ENCODE measurements at regions not wholly inside any gene's neighbourhood (a gene's known extent, or its start where the extent isn't known, plus 50 kb on each side); places are given as distances from the start of the nearest gene placed in this dataset.

- no peaks in the 10 kb centered on the region for H3K36me3 ChIP-seq (ENCODE audit: control insufficient read depth in 2 of 2, extremely low read depth in 1 of 2, insufficient read depth in 2 of 2, low read length in 2 of 2)
- no peak overlapping the region for H2AFZ ChIP-seq (ENCODE audit: control insufficient read depth, low read length)
- dilution Hi-C loops (cut with MboI; ENCODE audit: extremely low pct_ligation_motif_present, low sequenced_read_pairs) = no loop called here
- H3K9ac ChIP-seq (ENCODE audit: control insufficient read depth, extremely low read depth, insufficient read depth, low read length) = no peak overlapping the region
- H3K79me2 ChIP-seq (ENCODE audit: control insufficient read depth, insufficient read depth, low read length) = no peaks in the 10 kb centered on the region
- no peak overlapping the region for H3K4me3 ChIP-seq (ENCODE audit: control insufficient read depth in 2 of 3, extremely low read depth in 1 of 3, insufficient read depth in 2 of 3, low read depth in 1 of 3, low read length in 3 of 3)
- peak; percentile 17 for FAIRE-seq
- H3K9me1 ChIP-seq (ENCODE audit: control insufficient read depth, extremely low read depth, insufficient read depth, low read length) = no peaks in the 10 kb centered on the region
- no peak for DNase-seq (ENCODE audit: low read depth, low spot score)
- H4K20me1 ChIP-seq (ENCODE audit: control insufficient read depth, extremely low read depth, insufficient read depth, low read length) = no peaks in the 10 kb centered on the region
- no peaks in the 10 kb centered on the region for H3K27me3 ChIP-seq (ENCODE audit: control insufficient read depth, extremely low read depth, insufficient read depth, low read length)
- no peaks in the 10 kb centered on the region for H3K9me3 ChIP-seq (ENCODE audit: control insufficient read depth, low read depth, low read length)
- no peak for TF ChIP-seq CTCF (optimal IDR thresholded peaks at IDR 0.05 in 1 of 3, IDR thresholded peaks at IDR 0.05 in 1 of 3, conservative IDR thresholded peaks at IDR 0.05 in 1 of 3; ENCODE audit: extremely low read depth in 1 of 3, insufficient read depth in 2 of 3, low read length in 3 of 3)
- H3K27ac ChIP-seq (ENCODE audit: control insufficient read depth, insufficient read depth, low read length) = no peak overlapping the region
- H3K4me2 ChIP-seq (ENCODE audit: control insufficient read depth, extremely low read depth, insufficient read depth, low read depth, low read length) = no peak overlapping the region
- H3K4me1 ChIP-seq (ENCODE audit: control insufficient read depth, extremely low read depth, insufficient read depth, low read length) = no peaks in the 10 kb centered on the region
These were observed 69.2 kb upstream of the FAT1 start for GRCh38 chr4:186792728-186793366.

- dilution Hi-C loops (cut with MboI; ENCODE audit: extremely low pct_ligation_motif_present, low sequenced_read_pairs) = no loop called here
- no peak overlapping the region for H3K27ac ChIP-seq (ENCODE audit: control insufficient read depth, insufficient read depth, low read length)
- no peak for DNase-seq (ENCODE audit: low read depth, low spot score)
- peak overlapping the region; percentile 45 for H2AFZ ChIP-seq (ENCODE audit: control insufficient read depth, low read length)
- no peak overlapping the region for H3K4me2 ChIP-seq (ENCODE audit: control insufficient read depth, extremely low read depth, insufficient read depth, low read depth, low read length)
- H4K20me1 ChIP-seq (ENCODE audit: control insufficient read depth, extremely low read depth, insufficient read depth, low read length) = no peaks in the 10 kb centered on the region
- no peaks in the 10 kb centered on the region for H3K9me3 ChIP-seq (ENCODE audit: control insufficient read depth, low read depth, low read length)
- no peaks in the 10 kb centered on the region for H3K27me3 ChIP-seq (ENCODE audit: control insufficient read depth, extremely low read depth, insufficient read depth, low read length)
- H3K9ac ChIP-seq (ENCODE audit: control insufficient read depth, extremely low read depth, insufficient read depth, low read length) = no peak overlapping the region
- H3K4me1 ChIP-seq (ENCODE audit: control insufficient read depth, extremely low read depth, insufficient read depth, low read length) = no peaks in the 10 kb centered on the region
- TF ChIP-seq EZH2 (IDR thresholded peaks at IDR 0.05; ENCODE audit: low read length) = no peak
- TF ChIP-seq CTCF (optimal IDR thresholded peaks at IDR 0.05 in 1 of 3, IDR thresholded peaks at IDR 0.05 in 1 of 3, conservative IDR thresholded peaks at IDR 0.05 in 1 of 3; ENCODE audit: extremely low read depth in 1 of 3, insufficient read depth in 2 of 3, low read length in 3 of 3) = no peak
- H3K36me3 ChIP-seq (ENCODE audit: control insufficient read depth in 2 of 2, extremely low read depth in 1 of 2, insufficient read depth in 2 of 2, low read length in 2 of 2) = no peaks in the 10 kb centered on the region
- H3K4me3 ChIP-seq (ENCODE audit: control insufficient read depth in 2 of 3, extremely low read depth in 1 of 3, insufficient read depth in 2 of 3, low read depth in 1 of 3, low read length in 3 of 3) = no peak overlapping the region
- no peaks in the 10 kb centered on the region for H3K79me2 ChIP-seq (ENCODE audit: control insufficient read depth, insufficient read depth, low read length)
- no peak for FAIRE-seq
- H3K9me1 ChIP-seq (ENCODE audit: control insufficient read depth, extremely low read depth, insufficient read depth, low read length) = no peaks in the 10 kb centered on the region
These were observed 75.4 kb upstream of the FAT1 start for GRCh38 chr4:186798951-186799659.
